ENCODE measurements at regions not wholly inside any gene's neighbourhood (a gene's known extent, or its start where the extent isn't known, plus 50 kb on each side); places are given as distances from the start of the nearest gene placed in this dataset.

GRCh38 chr15:94925680-94926079 is 694.3 kb downstream of the MCTP2 start:
- H3K79me2 ChIP-seq (ENCODE audit: insufficient read depth, low read length), result no peaks in the 10 kb centered on the region
- peaks cover 84% of the 10 kb centered on the region for H3K9me3 ChIP-seq (ENCODE audit: low read length)
- no peak overlapping the region for H3K9ac ChIP-seq (ENCODE audit: insufficient read depth, low read depth, low read length)
- POLR2A ChIA-PET, result no interaction called here
- in situ Hi-C loops (cut with HindIII; ENCODE audit: extremely low pct_ligation_motif_present, low pct_unique_long_range_greater_than_20kb), result no loop called here
- H3K27ac ChIP-seq (ENCODE audit: extremely low read length, insufficient read depth, low read length), result no peak overlapping the region
- TF ChIP-seq ZNF331 (CRISPR knock-in tag; IDR thresholded peaks at IDR 0.05), result no peak
- TF ChIP-seq NR3C1 (CRISPR knock-in tag; IDR thresholded peaks at IDR 0.05), result no peak
- TF ChIP-seq HNRNPUL1 (IDR thresholded peaks at IDR 0.05; ENCODE audit: low read depth, low read length), result no peak
- TF ChIP-seq ZNF790 (CRISPR knock-in tag; IDR thresholded peaks at IDR 0.05; ENCODE audit: borderline replicate concordance), result no peak
- TF ChIP-seq SKIL (CRISPR knock-in tag; IDR thresholded peaks at IDR 0.05; ENCODE audit: borderline replicate concordance), result no peak
- TF ChIP-seq ZSCAN25 (CRISPR knock-in tag; IDR thresholded peaks at IDR 0.05), result no peak
- no peak for TF ChIP-seq ISX (CRISPR knock-in tag; conservative IDR thresholded peaks at IDR 0.05)
- no peak for TF ChIP-seq CHCHD3 (CRISPR knock-in tag; IDR thresholded peaks at IDR 0.05)
- no peak for TF ChIP-seq NFYB (CRISPR knock-in tag; IDR thresholded peaks at IDR 0.05)
- TF ChIP-seq MAX (IDR thresholded peaks at IDR 0.05), result no peak
- TF ChIP-seq JUN (CRISPR knock-in tag; IDR thresholded peaks at IDR 0.05), result no peak
- no peak for TF ChIP-seq KLF11 (CRISPR knock-in tag; IDR thresholded peaks at IDR 0.05)
- no peak for TF ChIP-seq ZNF274 (CRISPR knock-in tag; IDR thresholded peaks at IDR 0.05)
- TF ChIP-seq TMF1 (CRISPR knock-in tag; IDR thresholded peaks at IDR 0.05; ENCODE audit: low read depth), result no peak
- no peak for TF ChIP-seq RBM22 (optimal IDR thresholded peaks at IDR 0.05; ENCODE audit: low read length)
- no peak for TF ChIP-seq NONO (IDR thresholded peaks at IDR 0.05)
- no peak for TF ChIP-seq NONO (CRISPR knock-in tag; conservative IDR thresholded peaks at IDR 0.05)
- no peak for TF ChIP-seq SNRNP70 (IDR thresholded peaks at IDR 0.05; ENCODE audit: low read depth, low read length)
- TF ChIP-seq ZNF510 (CRISPR knock-in tag; IDR thresholded peaks at IDR 0.05; ENCODE audit: low read depth), result no peak
- no peak for TF ChIP-seq MTF2 (CRISPR knock-in tag; IDR thresholded peaks at IDR 0.05; ENCODE audit: borderline replicate concordance)
- H2AFZ ChIP-seq (ENCODE audit: low read length), result no peak overlapping the region
- BruUV-seq (replicated peaks), result no TSS peak
- no peaks in the 10 kb centered on the region for H3K36me3 ChIP-seq (replicated peaks in 1 of 2; ENCODE audit: control insufficient read depth in 1 of 2, insufficient read depth in 2 of 2, low read length in 2 of 2)
- H4K20me1 ChIP-seq (ENCODE audit: insufficient read depth, low read length), result no peaks in the 10 kb centered on the region
- H3K4me2 ChIP-seq (ENCODE audit: low read depth, low read length), result no peak overlapping the region
- intact Hi-C loops (cut with micrococcal nuclease; ENCODE audit: unreplicated experiment), result no loop called here
- DNase-seq (ENCODE audit: low spot score) (no peak), ATAC-seq (no peak), FAIRE-seq (no peak)
- no peaks in the 10 kb centered on the region for H3K27me3 ChIP-seq (ENCODE audit: control insufficient read depth in 1 of 2, insufficient read depth in 2 of 2, low read length in 2 of 2)
- 26% methylated on average over 3 of the region's 3 CpGs for WGBS (ENCODE audit: low lambda C conversion rate)
- no peak overlapping the region for H3K4me3 ChIP-seq (replicated peaks in 1 of 3; ENCODE audit: insufficient read depth in 1 of 3, low read depth in 2 of 3, low read length in 3 of 3)
- no peaks in the 10 kb centered on the region for H3K4me1 ChIP-seq (ENCODE audit: insufficient read depth, low read length)
- CTCF ChIA-PET (ENCODE audit: low intra/inter-chr PET ratio, low total read pairs), result no interaction called here
